GM23248 (cell line): ENCODE measurements at regions not wholly inside any gene's neighbourhood (a gene's known extent, or its start where the extent isn't known, plus 50 kb on each side); places are given as distances from the start of the nearest gene placed in this dataset.

Source experiments
- EZH2 ChIP-seq: fragments of 200-600 bp; sonication (generic); IDR thresholded peaks from 2 replicates; pipeline ENCODE4 v1.6.1; 2018; ENCODE audit warnings: antibody characterized with exemption, mild to moderate bottlenecking; ENCODE audit not compliant: insufficient read depth, poor library complexity, severe bottlenecking
- EZH2phosphoT487 ChIP-seq: fragments of 200-600 bp; sonication (generic); IDR thresholded peaks from 2 replicates; pipeline ENCODE4 v1.6.1; 2018; ENCODE audit warnings: antibody characterized with exemption, moderate library complexity, mild to moderate bottlenecking, low read depth; ENCODE audit not compliant: insufficient read depth

DNA sequence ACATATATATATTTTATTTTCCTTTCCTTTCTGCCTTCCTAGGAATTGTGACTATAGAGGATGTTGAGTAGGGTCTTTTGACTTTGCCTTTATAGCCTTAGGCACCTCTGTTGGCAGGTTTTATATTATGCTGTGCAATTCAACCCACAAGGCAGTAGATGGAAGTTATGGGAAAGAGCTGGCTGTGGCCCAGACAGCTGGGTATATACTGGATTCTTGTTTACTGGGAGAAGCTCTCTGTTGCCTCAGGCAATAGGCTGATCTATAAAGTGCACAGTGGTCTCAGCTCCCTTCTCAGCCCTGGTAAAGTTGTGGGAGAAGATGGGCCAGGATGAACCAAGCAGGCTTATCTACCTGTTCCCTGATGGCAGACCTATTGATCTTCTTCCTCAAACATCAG, 342.0 kb downstream of the GBA3 start:
- TF ChIP-seq EZH2phosphoT487 = no peak
- no peak for TF ChIP-seq EZH2
